H1 (cell line): ENCODE measurements at regions not wholly inside any gene's neighbourhood (a gene's known extent, or its start where the extent isn't known, plus 50 kb on each side); places are given as distances from the start of the nearest gene placed in this dataset.

Source experiments
- CTCF ChIA-PET: fragments of 300-600 bp; sonication (Branson Sonifier 250); formaldehyde crosslinking; loops from one replicate; lab custom pipeline; 2021; ENCODE audit not compliant: partially characterized antibody; lab: Charles Lee
- POLR2A ChIA-PET: fragments of 300-600 bp; sonication (Branson Sonifier 250); formaldehyde crosslinking; loops from one replicate; lab custom pipeline; 2021; ENCODE audit warnings: inconsistent platforms; ENCODE audit not compliant: partially characterized antibody; lab: Charles Lee
- DNase-seq, 2 experiments: peaks; one replicate each; pipeline versions ENCODE4 v3.0.0 to v3.0.0-alpha.2; 2010 to 2022; ENCODE audit warnings: low spot score in 2 of 2, low read depth in 1 of 2, mixed read lengths in 1 of 2
- FAIRE-seq: peaks from 2 replicates; lab custom pipeline; 2011; peaks lifted over from hg19 to GRCh38; lab: Jason Lieb, UNC
- H2AFZ ChIP-seq: 2 replicates; pipeline ENCODE4 v1.8.1; 2012; ENCODE audit warnings: low read length, inconsistent platforms
- H2AK5ac ChIP-seq: 2 replicates; pipeline ENCODE4 v1.6.1; 2013; ENCODE audit warnings: low read depth, low read length
- H2BK120ac ChIP-seq: replicated peaks from 2 replicates; pipeline ENCODE3; 2013; ENCODE audit warnings: low read depth, low read length, inconsistent platforms
- H2BK12ac ChIP-seq: 2 replicates; pipeline ENCODE4 v1.6.1; 2013; ENCODE audit warnings: low read depth, low read length
- H2BK15ac ChIP-seq: 2 replicates; pipeline ENCODE4 v1.6.1; 2013; ENCODE audit warnings: low read length
- H2BK20ac ChIP-seq: 2 replicates; pipeline ENCODE4 v1.6.1; 2013; ENCODE audit warnings: low read length
- H2BK5ac ChIP-seq: 2 replicates; pipeline ENCODE4 v1.6.1; 2013; ENCODE audit warnings: low read depth, low read length
- H3K14ac ChIP-seq: 2 replicates; pipeline ENCODE4 v1.6.1; 2013; ENCODE audit warnings: inconsistent platforms; ENCODE audit not compliant: insufficient read length
- H3K18ac ChIP-seq: 2 replicates; pipeline ENCODE4 v1.6.1; 2013; ENCODE audit warnings: low read length; ENCODE audit errors: extremely low read depth
- H3K23ac ChIP-seq: 2 replicates; pipeline ENCODE4 v1.6.1; 2013; ENCODE audit warnings: inconsistent platforms; ENCODE audit not compliant: insufficient read length
- H3K23me2 ChIP-seq: 2 replicates; pipeline ENCODE4 v1.6.1; 2013; ENCODE audit warnings: low read depth, low read length
- H3K27ac ChIP-seq: 2 replicates; pipeline ENCODE4 v1.6.1; 2011; ENCODE audit warnings: low read depth, low read length, inconsistent platforms
- H3K27me3 ChIP-seq, 4 experiments: replicated peaks in 1 of 4; 1 replicate in 1 of 4; 2 replicates in 3 of 4; pipeline versions ENCODE4 v1.6.1 to v1.8.1; 2011 to 2013; ENCODE audit warnings: low read length in 3 of 4, mild to moderate bottlenecking in 3 of 4, inconsistent platforms in 2 of 4, mixed read lengths in 2 of 4, moderate library complexity in 1 of 4; ENCODE audit not compliant: control insufficient read depth in 3 of 4, insufficient read depth in 3 of 4; ENCODE audit errors: extremely low read depth in 1 of 4
- H3K36me3 ChIP-seq, 4 experiments: 2 replicates each; pipeline versions ENCODE4 v1.6.1 to v1.8.1; 2011 to 2013; ENCODE audit warnings: mild to moderate bottlenecking in 4 of 4, low read length in 3 of 4, moderate library complexity in 2 of 4, control low read depth in 1 of 4, inconsistent platforms in 1 of 4; ENCODE audit not compliant: insufficient read depth in 4 of 4, control insufficient read depth in 2 of 4
- H3K4ac ChIP-seq: replicated peaks from 2 replicates; pipeline ENCODE3; 2013; ENCODE audit warnings: low read length, low read depth, mixed read lengths, inconsistent platforms; ENCODE audit not compliant: insufficient read length
- H3K4me1 ChIP-seq, 4 experiments: replicated peaks in 1 of 4; 1 replicate in 1 of 4; 2 replicates in 3 of 4; pipeline versions ENCODE4 v1.6.1 to v1.8.1; 2011 to 2013; ENCODE audit warnings: low read length in 3 of 4, inconsistent platforms in 2 of 4, mixed read lengths in 1 of 4; ENCODE audit not compliant: insufficient read depth in 4 of 4, control insufficient read depth in 3 of 4
- H3K4me2 ChIP-seq, 2 experiments: 2 replicates each; pipeline versions ENCODE4 v1.6.1 to v1.8.1; 2011 to 2013; ENCODE audit warnings: low read depth in 2 of 2, low read length in 2 of 2, control low read depth in 1 of 2, inconsistent platforms in 1 of 2, mild to moderate bottlenecking in 1 of 2; ENCODE audit not compliant: insufficient read depth in 1 of 2
- H3K4me3 ChIP-seq, 4 experiments: fragments of 200-600, 300-600 bp in 1 of 4; sonication (generic), shearing (Covaris generic), sonication (Bioruptor Twin) in 1 of 4; 2 replicates each; pipeline versions ENCODE4 v1.5.1 to v1.8.1; 2011 to 2016; ENCODE audit warnings: low read length in 4 of 4, low read depth in 3 of 4, control low read depth in 2 of 4, inconsistent platforms in 2 of 4, mild to moderate bottlenecking in 2 of 4, mixed read lengths in 1 of 4, moderate library complexity in 1 of 4; ENCODE audit not compliant: insufficient read depth in 2 of 4; ENCODE audit errors: extremely low read depth in 1 of 4
- H3K56ac ChIP-seq: replicated peaks from 2 replicates; pipeline ENCODE3; 2013; ENCODE audit warnings: low read depth, mild to moderate bottlenecking, mixed read lengths, low read length, inconsistent platforms; ENCODE audit not compliant: insufficient read length
- H3K79me1 ChIP-seq: 2 replicates; pipeline ENCODE4 v1.6.1; 2013; ENCODE audit warnings: low read depth, low read length, control low read depth
- H3K79me2 ChIP-seq, 2 experiments: 2 replicates each; pipeline versions ENCODE4 v1.6.1 to v1.8.1; 2012 to 2013; ENCODE audit warnings: low read length in 2 of 2, mild to moderate bottlenecking in 2 of 2, inconsistent platforms in 1 of 2; ENCODE audit not compliant: insufficient read depth in 2 of 2, control insufficient read depth in 1 of 2
- H3K9ac ChIP-seq, 4 experiments: replicated peaks in 1 of 4; 1 replicate in 1 of 4; 2 replicates in 3 of 4; pipeline versions ENCODE4 v1.6.1 to v1.8.1; 2011 to 2013; ENCODE audit warnings: low read depth in 3 of 4, low read length in 3 of 4, control low read depth in 2 of 4, mild to moderate bottlenecking in 2 of 4, moderate library complexity in 2 of 4, inconsistent platforms in 1 of 4; ENCODE audit errors: extremely low read depth in 1 of 4
- H3K9me3 ChIP-seq, 2 experiments: 2 replicates each; pipeline versions ENCODE4 v1.6.1 to v1.8.1; 2012 to 2013; ENCODE audit warnings: mild to moderate bottlenecking in 2 of 2, moderate library complexity in 2 of 2, control low read depth in 1 of 2, inconsistent platforms in 1 of 2, low read depth in 1 of 2, low read length in 1 of 2, mixed read lengths in 1 of 2; ENCODE audit not compliant: insufficient read depth in 2 of 2
- H4K20me1 ChIP-seq, 2 experiments: replicated peaks in 1 of 2; 2 replicates each; pipeline versions ENCODE3 to v1.8.1; 2011 to 2013; ENCODE audit warnings: inconsistent platforms in 2 of 2, low read length in 2 of 2, mild to moderate bottlenecking in 1 of 2; ENCODE audit not compliant: insufficient read depth in 2 of 2, control insufficient read depth in 1 of 2
- H4K5ac ChIP-seq: 2 replicates; pipeline ENCODE4 v1.6.1; 2013; ENCODE audit warnings: low read length, low read depth, mixed read lengths, inconsistent platforms; ENCODE audit not compliant: insufficient read length
- H4K8ac ChIP-seq: 2 replicates; pipeline ENCODE4 v1.8.0; 2013; ENCODE audit warnings: mild to moderate bottlenecking, moderate library complexity, low read length, inconsistent platforms; ENCODE audit not compliant: insufficient read depth; ENCODE audit errors: extremely low read depth
- H4K91ac ChIP-seq: replicated peaks from 2 replicates; pipeline ENCODE3; 2013; ENCODE audit warnings: low read length, mixed read lengths, inconsistent platforms; ENCODE audit not compliant: insufficient read length
- ATF3 ChIP-seq: IDR thresholded peaks from 2 replicates; pipeline ENCODE4 v1.6.1; 2011; ENCODE audit warnings: low read depth, mild to moderate bottlenecking, low read length; ENCODE audit not compliant: insufficient read depth
- CHD1 ChIP-seq: IDR thresholded peaks from 2 replicates; pipeline ENCODE4 v1.6.1; 2012; ENCODE audit warnings: low read depth, low read length, improper control_type of control experiment
- CTCF ChIP-seq, 3 experiments: IDR thresholded peaks; 1 replicate in 2 of 3; 2 replicates in 1 of 3; pipeline versions ENCODE4 v1.5.1 to v1.6.1; 2011; ENCODE audit warnings: low read length in 3 of 3, mild to moderate bottlenecking in 3 of 3, inconsistent platforms in 2 of 3, low read depth in 1 of 3, moderate library complexity in 1 of 3; ENCODE audit not compliant: insufficient read depth in 1 of 3; ENCODE audit errors: control extremely low read depth in 1 of 3
- EZH2 ChIP-seq: fragments of 200-600 bp; sonication (generic); IDR thresholded peaks from 2 replicates; pipeline ENCODE4 v1.7.1; 2012; ENCODE audit warnings: low read depth, mild to moderate bottlenecking, moderate library complexity, low read length, inconsistent platforms; ENCODE audit not compliant: severe bottlenecking
- FOSL1 ChIP-seq: IDR thresholded peaks from 2 replicates; pipeline ENCODE4 v1.6.1; 2011; ENCODE audit warnings: mild to moderate bottlenecking, low read depth, low read length, moderate library complexity; ENCODE audit not compliant: insufficient read depth
- HDAC6 ChIP-seq: IDR thresholded peaks from one replicate; pipeline ENCODE4 v1.7.1; 2012; ENCODE audit warnings: low read depth, mild to moderate bottlenecking, inconsistent platforms, low read length, moderate library complexity
- TAF1 ChIP-seq: IDR thresholded peaks from 2 replicates; pipeline ENCODE4 v1.6.1; 2011; ENCODE audit warnings: mild to moderate bottlenecking, low read depth, low read length
- TEAD4 ChIP-seq: IDR thresholded peaks from 2 replicates; pipeline ENCODE4 v1.6.1; 2012; ENCODE audit warnings: low read depth, low read length, inconsistent platforms, mixed read lengths
- WGBS, 2 experiments: shearing (Covaris generic) in 1 of 2; methylation state at CpG; one replicate each; pipeline versions ENCODE4 v1.1.6 to v1.1.7; 2013 to 2015; ENCODE audit warnings: low lambda C conversion rate in 2 of 2, mixed read lengths in 2 of 2, inconsistent platforms in 1 of 2, low coverage in 1 of 2, missing lambda C conversion rate in 1 of 2; ENCODE audit not compliant: insufficient replicate concordance in 2 of 2, insufficient coverage in 1 of 2, insufficient read length in 1 of 2; ENCODE audit errors: extremely low coverage in 1 of 2, missing lambda C conversion rate in 1 of 2; 5-methylcytosine and 5-hydroxymethylcytosine counted together

- Histone ChIP-seq H3K4me1 (no peaks in the 10 kb centered on the region), H4K91ac (no peak overlapping the region), H2BK120ac (no peak overlapping the region), H4K8ac (no peak overlapping the region), H2BK12ac (no peak overlapping the region), H2AFZ (no peak overlapping the region), H2AK5ac (no peak overlapping the region), H4K20me1 (no peaks in the 10 kb centered on the region), H4K5ac (no peak overlapping the region), H3K23ac (no peak overlapping the region), H3K27ac (no peak overlapping the region), H3K4me2 (no peak overlapping the region), H3K27me3 (no peaks in the 10 kb centered on the region), H3K36me3 (no peaks in the 10 kb centered on the region), H3K9ac (no peak overlapping the region), H2BK5ac (no peak overlapping the region), H3K4ac (no peak overlapping the region), H2BK15ac (no peak overlapping the region), H3K4me3 (no peak overlapping the region), H3K56ac (no peak overlapping the region), H3K9me3 (0 out of 4 replicates have a peak, but pooled peaks cover 3 to 6% of the 10 kb centered on the region in 2 experiments), H3K18ac (no peak overlapping the region), H3K14ac (no peak overlapping the region), H2BK20ac (no peak overlapping the region), H3K79me1 (no peaks in the 10 kb centered on the region), H3K23me2 (no peaks in the 10 kb centered on the region), H3K79me2 (no peaks in the 10 kb centered on the region)
- POLR2A ChIA-PET = no interaction called here
- WGBS, 2 experiments = 97% methylated on average over 2 of the region's 2 CpGs; no CpG with 5 or more reads in 1 of the 2 experiments
- TF ChIP-seq HDAC6 (no peak), TAF1 (no peak), ATF3 (no peak), EZH2 (no peak), CTCF (IDR thresholded peaks at IDR 0.05; ENCODE audit: control extremely low read depth in 1 of 3, insufficient read depth in 1 of 3, low read depth in 1 of 3, low read length in 3 of 3) (no peak), FOSL1 (no peak), TEAD4 (no peak), CHD1 (no peak)
- FAIRE-seq (no peak), DNase-seq (no peak)
- CTCF ChIA-PET = no interaction called here
Measured at GRCh38 chr2:152240559-152241231, 65.1 kb upstream of the STAM2 start.
